HG03064 (cell line): ENCODE measurements at regions not wholly inside any gene's neighbourhood (a gene's known extent, or its start where the extent isn't known, plus 50 kb on each side); places are given as distances from the start of the nearest gene placed in this dataset.

Experiments
- ATAC-seq: cut with Tn5 transposase; IDR thresholded peaks from one replicate; pipeline ENCODE4 v1.9.1; 2021; ENCODE audit warnings: low read depth; ENCODE audit not compliant: unreplicated experiment

DNA sequence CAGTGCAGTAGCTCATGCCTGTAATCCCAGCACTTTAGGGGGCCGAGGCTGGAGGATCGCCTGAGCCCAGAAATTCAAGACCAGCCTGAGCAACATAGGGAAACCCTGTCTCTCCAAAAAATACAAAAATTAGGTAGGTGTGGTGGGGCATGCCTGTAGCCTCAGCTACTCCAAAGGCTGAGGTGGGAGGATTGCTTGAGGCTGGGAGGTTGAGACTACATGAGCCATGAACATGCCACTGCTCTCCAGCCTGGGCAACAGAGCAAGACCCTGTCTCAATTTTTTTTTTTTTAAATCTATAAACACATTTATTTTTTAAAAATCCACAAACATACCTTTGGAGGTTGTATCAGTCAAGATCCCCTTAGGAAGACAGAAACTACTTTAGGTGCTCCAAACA is 326.3 kb downstream of the EPHA4 start:
- ATAC-seq, result no peak

DNA sequence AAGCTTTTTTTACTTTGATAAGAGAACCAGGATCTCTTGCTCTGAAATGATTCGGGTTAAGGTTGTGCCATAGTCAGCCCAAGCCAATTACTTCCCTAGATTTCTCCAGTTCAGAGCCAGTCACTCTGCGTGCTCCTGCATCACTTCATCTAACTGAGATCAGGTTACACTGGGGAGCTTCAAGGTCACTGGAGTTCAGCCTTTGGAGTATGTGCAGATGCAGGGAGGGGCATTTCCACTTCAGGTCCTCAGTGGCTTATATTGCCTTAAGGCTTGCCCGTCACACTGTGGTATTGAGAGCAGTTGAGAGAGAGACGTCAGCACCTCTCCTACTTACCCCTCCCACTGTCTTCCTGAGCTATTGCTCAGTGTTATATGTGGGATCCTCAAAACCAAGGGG is 317.8 kb downstream of the EPHA4 start:
- no peak for ATAC-seq

DNA sequence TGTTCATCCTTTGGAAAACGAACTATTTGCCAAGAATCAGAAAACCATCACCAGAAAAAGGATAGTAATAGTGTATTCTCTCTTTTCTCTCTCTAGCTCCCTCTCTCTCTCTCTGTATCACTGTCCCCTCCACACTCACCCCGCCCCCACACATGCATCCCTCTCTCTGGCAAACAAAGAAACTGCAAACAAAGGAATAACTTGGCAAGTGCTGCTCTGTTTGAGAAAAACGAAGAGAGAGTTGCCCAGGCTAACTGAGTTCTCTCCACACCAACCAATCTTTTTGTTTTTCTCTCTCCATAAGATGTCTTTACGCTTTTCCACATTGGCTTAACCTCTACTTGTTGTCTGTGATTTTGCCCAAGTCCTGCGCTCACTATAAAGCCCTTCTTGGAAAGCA is 316.2 kb downstream of the EPHA4 start:
- ATAC-seq, result no peak

DNA sequence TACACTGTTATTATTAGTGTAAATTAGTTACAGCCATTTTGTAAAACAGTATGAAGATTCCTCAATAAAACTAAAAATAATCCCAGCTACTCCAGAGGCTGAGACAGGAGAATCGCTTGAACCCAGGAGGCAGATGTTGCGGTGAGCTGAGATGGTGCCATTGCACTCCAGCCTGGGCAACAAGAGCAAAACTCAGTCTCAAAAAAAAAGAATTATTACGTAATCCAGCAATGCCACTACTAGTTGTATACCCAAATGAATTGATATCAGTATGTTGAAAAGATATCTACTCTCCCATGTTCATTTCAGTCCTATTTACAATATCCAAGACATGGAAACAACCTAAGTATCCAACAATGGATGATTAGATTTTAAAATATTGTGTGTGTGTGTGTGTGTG is 313.6 kb downstream of the EPHA4 start:
- ATAC-seq, result no peak

DNA sequence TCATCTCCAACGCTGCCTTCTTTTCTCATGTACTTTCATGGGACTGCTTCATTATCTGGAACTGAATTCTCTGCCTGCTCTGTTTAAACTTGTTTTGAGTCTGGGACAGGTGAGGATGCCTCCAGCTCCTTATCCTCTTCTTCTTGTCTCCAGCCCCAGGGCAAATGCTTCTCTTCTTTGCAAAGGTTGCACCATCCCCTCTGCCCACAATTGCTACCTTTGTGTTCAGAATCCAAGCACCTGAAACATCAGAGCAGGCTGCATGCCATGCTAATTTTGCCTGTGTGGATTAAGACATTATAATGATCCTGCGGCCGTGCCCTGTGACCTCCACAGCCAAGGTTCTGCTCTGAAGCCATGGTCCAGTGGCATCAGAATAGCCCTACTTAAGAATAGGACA is 309.5 kb downstream of the EPHA4 start:
- ATAC-seq, result no peak

DNA sequence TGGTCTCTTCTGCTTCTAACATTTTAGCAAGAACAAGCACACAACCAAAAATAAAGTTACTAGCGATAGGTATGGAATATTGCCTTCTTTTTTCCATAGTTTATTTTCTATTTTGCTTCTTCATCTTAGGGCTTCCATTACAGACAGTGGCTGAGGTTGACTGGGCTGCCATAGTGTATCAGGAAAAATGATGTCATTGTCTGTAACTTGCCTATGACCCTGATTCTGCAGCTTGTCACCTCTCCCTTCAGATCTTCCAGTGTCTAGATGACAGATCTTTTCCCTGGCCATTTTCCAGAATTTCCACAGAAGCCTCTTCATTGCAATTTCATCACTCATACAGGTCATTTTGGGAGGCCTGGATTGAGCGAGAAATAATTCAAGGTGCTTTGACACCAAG is 308.5 kb downstream of the EPHA4 start:
- ATAC-seq, result no peak

DNA sequence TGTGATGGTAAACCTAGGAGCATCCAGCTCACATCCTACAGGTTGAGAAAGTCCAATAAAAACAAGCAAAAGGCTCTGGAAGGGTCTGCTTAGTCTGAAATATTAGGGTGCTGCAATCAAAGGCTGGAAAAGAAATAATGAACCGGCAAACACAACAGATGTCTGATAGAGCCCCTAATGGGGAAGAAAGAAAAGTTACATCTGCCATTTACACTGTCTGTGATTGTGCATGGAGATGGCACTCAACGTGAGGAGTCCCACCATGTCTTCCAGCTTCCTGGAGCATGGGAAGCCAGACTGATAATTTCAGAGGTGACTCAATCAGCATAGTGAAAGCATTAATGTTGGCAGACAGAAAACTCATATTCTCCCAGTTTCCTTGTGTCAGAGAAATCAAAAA is 307.8 kb downstream of the EPHA4 start:
- ATAC-seq, result no peak

DNA sequence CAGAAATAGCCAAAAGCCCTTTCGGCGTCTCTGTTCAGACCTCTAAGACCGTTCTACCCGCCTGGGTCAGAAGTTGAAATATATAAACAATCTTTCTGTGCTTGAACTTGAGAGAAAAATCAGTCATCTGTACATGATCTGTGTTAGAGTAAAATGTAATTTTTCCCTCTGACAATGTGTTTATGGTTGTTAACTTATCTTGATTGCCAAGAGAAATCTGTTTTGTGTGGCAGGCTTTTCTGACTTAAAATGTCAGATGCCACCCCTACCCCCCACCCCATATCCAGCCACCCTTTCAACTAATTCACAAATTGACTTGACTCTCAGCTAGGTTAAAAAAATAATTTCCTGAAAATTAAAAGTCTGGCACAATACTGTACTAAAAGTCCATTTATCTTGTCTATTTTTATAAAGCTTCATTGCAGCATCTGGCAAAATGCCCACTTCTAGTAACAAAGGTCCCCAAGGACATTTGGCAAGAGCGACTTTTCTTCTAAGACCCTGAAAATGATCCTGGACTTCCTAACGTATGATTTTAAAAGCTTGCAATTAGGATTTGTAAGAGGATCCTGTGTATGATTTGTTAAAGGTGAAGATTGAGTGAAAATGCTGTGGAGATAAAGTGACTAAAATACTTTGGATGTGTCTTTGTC is 304.2 kb downstream of the EPHA4 start:
- no peak for ATAC-seq

DNA sequence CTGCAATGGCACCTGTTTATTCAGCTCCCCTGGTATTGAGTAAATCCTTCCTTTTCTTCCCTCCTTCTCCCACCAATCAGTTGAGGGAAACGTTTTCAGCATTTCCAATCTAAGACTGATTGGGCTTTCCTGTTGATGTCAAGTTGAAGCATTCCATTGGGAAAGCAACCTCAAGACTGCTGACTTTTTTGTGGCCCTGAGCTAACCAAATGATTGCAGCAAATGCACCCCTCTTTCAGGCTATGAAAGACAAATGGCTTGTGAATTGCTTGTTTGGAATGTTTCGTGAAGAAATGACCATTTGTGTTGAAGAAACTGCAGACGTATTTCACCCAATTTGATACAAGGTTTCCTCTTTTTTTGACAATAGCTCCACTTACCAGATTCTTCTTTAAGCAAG is 303.5 kb downstream of the EPHA4 start:
- no peak for ATAC-seq

DNA sequence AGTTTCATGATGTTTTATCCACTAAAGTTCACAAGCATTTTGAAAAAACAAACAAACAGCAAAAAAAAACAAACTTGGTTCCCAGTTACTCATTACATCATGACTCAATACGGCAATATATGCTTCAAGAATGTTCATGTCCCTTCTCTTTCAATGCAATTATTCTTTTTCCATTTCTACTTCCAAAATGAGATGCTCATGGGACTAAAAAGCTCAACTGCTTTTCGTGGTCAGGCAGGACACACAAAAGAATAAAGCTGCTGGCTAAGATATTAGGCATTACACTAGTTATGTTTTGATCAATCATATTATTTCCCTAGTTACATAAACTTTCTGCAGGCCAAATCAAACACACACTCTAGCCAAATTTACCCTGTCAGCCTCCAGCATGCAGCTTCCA is 301.3 kb downstream of the EPHA4 start:
- ATAC-seq, result no peak

DNA sequence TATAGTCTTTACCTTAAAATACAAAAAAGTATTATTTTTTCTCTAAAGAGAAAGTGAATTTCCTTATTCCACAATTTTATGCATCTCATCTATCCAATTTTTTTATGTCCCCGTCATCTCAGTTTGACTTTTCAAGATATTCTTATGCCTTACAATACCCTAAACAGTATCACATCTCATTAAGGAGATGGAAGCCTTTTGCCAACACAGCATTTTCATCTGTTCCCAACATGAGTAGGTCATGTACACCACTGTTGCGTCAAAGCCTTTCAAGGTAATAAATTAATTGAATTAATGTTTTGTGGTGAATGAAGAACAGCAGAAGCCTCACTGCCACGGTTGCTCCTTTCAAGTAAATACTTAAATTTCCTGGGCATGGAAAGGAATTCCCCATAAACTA is 299.4 kb downstream of the EPHA4 start:
- no peak for ATAC-seq

DNA sequence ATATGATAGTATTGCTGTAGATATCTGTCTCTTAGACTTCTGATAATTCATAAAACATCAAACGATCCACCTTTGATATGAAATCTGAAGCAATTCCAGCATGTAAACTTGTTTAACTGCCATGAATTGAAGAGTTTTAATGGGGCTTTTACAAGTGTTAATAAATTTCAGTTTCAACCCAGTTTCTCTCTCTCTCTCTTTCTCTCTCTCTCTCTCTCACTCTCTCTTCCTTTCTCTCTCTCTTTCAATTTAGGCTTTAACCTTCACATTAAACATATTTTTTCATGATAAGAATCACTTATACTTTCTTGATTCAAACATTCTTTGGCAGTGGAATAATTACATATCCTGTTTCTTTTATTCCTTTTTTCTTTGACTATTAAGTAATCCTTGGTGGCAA is 296.1 kb downstream of the EPHA4 start:
- ATAC-seq, result no peak

DNA sequence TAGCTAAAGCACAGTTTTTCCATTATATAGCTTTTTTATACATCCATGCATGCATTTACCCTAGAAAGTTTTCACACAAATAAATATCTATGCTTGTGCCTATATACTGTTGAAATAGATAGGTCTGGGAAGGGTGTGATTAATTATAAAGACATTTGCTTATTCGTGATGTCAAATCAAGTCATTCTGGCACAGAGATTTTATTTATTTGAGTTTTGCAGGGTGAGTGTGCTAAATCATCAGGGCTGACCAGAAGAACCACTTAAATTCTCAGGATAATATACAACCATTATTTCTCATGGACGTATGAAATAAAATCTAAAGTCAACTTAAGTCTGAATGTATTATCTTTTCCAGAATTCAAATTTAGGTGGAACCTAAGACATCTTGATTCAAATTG is 295.5 kb downstream of the EPHA4 start:
- no peak for ATAC-seq

DNA sequence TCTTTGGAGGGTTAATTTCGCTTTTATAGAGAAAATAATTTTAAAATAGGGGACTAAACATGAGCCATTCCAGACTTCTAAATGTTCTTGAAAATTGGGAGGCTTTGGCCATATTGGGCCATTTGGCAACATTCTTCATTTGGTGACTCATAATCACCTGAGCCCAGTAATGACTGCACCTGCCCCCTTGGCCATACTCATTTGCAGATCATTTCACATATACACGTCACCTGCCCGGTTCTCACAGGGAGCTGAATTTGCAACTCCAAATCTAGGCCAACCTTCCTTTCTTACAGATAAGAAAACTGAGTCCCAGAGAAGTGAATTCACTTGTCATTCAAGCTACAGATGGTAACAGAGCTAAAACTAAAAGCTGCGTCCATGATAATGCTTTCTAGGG is 289.7 kb downstream of the EPHA4 start:
- no peak for ATAC-seq

DNA sequence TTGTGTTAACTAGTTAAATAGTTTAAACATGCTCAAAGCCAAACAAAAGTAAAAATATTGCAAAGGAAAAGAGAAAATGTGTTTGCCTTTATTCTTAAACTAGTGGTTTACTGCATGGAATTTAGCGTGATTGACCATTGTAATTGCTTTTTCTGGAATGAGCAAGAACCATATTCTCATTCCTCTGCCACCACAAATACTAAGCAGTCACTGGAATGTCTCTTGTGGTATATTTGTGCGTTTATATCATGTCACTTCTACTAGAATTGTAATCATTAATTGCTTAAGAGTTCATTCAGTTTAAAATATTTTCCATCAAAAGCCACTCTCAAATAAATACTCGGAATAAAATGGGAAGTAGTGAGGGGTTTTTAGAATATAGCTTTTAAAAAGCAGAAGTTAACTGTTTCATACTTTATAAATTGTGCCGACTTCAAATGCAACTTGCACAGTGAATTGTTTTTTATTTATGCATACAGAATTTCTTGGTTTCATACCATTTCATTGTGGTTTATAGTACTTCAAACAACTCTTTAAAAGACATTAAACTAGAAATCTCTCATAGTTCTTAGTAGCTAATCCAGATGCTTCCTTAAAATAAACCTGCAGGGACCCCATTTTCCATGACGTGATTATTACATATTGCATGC is 288.1 kb downstream of the EPHA4 start:
- no peak for ATAC-seq

DNA sequence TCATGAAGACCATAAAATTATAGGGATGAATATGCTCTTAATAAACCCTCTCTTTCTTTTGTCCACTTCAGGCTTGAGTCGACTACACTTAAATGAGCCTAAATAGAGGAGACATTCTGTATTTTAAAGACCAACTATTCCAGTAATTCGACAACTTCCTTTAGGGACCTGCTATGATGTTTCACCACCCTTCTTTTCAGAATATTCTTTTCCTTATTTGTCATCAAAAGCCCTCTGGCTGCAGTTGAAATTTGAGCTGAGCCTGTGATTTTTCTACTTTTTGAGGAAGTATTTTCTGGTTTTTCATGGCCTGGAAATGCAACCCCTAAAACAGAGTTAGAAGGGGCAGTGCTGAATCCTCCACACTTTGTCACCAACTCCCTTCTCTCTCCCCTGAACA is 287.0 kb downstream of the EPHA4 start:
- ATAC-seq, result no peak

DNA sequence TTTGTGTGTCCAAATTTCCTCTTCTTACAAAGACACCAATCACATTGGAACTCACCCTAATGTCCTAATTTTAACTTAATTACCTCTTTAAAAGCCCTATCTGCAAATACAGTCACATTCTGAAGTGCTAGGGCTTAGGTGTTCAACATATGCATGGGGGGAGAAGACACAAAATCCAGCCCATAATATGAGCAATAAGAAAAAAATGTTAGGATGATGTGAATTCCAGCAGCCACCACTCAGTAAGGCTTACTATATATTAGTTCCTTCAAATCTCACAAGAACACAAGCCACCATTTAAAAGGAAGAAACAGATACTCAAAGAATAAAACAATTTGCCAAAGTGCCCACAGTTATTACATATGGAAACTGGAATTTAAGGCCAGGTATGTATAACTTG is 285.7 kb downstream of the EPHA4 start:
- ATAC-seq, result no peak

DNA sequence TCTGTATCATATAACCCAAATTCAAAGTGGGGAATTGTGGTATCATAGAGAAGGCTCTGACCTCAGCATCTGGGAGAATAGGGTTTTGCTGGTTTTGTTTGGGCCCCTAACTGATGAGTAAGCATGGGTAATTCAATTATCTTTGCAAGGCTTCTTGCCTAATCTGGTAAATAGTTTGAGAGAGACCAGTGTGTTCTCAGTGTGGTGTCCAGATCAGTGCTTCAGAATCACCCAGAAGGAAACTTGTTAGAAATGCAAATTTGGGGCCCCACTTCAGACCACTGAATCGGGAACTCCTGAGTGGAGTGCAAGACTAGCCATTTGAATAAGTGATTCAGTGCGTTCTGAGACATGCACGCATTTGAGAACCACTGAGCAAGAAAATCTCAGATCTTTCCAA is 282.7 kb downstream of the EPHA4 start:
- ATAC-seq, result no peak

DNA sequence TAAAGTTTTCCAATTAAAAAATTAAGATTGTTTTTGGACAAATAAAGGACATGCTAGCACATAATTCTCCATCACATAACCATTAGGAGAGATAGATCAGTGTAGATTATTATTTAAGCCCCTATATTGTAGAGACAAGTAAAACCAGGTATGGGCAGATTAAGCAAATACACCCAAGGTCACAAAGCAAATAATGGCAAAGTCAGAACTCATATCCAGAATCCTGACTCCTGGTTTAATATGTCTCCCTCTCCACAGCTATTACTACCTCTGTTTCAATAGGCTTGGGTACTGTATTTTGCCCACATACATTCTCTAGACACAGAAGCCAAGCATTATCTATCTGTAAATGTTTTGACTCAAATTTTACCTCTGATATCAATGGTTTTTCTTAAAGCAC is 282.3 kb downstream of the EPHA4 start:
- no peak for ATAC-seq

DNA sequence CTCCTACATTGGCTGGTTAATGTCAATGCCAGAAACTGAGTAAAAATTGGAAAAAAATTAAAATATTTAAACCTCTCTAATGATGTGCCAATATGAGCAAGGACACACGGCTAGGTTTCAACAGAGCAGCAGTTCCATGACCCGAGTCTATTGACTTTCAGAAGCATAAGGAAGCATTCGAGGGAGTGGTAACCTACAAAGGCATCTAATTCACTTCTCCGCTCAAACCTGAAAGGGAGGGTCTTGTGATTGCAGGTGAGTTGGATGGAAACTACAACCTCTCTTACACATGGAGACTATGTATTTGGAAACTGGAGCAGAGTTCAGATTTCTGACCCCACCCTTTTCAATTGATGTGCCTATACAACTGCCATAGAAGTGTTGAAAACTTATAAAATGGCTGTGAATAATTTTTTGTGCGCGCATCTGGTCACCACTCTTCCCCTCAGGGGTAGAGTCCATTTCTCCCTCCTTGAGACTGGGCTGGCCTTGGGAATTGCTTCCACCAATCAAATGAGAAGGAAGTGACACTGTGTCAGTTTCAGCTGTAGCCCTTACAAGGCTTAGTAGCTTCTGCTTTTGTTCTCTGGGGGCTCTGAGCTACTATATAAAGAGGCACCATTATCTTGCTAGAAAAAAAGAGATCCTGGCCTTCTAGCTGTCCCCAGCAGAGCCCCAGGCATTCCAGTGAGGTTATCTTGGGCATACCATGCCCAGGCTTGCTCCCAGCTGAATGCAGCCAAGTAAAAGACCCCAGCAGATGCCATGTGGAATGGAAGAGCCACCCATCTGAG is 278.0 kb downstream of the EPHA4 start:
- no peak for ATAC-seq

DNA sequence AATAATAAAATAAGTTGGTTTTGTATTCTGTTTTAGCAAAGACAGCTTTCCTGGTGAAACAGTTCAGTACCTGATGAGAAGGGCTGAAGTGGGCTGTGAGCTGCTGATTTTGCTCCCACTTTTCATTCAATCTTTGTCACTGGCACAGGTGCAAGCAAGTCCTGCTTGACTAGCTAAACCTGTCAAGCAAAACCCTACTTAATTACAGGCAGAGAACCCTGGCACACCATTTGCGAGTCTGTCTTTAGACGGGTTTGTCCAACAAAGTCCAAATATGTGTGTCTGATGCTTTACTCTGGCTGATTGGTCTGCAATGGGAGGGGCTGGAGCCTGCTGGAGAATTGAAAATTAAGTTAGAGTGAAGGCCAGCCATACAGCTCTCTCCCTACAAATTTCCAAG is 267.2 kb downstream of the EPHA4 start:
- no peak for ATAC-seq

DNA sequence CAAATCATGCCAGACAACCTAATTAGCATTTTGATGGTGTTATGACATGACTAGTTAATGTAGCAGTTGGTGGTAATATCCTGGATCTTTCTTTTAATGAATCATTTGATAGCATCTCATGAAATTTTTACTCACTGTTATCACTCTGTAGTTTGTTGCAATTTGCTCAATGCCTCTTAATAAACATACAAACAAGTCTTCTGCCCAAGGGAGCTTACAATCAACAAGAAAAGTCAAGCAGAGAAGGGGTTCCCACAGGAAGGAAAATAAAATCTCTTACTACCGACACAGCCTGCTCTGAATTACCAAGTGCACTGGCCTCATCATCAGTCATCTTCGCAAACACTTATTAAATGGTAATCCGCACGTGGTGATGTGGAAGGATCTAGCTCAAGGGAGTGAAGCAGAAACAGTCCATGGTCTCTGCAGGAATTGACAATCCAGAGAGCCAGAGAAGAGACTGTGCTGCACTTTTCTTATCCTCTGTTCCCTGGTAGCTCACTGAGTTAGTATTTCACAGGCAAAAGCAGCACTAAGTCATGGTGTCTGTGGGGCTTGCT is 263.5 kb downstream of the EPHA4 start:
- no peak for ATAC-seq
